Muscle of leg (tissue), 3 donors: ENCODE measurements at regions not wholly inside any gene's neighbourhood (a gene's known extent, or its start where the extent isn't known, plus 50 kb on each side); places are given as distances from the start of the nearest gene placed in this dataset.

ENCODE experiments used
- DNase-seq: peaks from one replicate; pipeline ENCODE4 v3.0.0; 2013
- H3K27ac ChIP-seq: one replicate; pipeline ENCODE4 v1.5.1; 2013; ENCODE audit warnings: mild to moderate bottlenecking, low read length, control low read depth
- H3K27me3 ChIP-seq: one replicate; pipeline ENCODE4 v1.6.1; 2013; ENCODE audit warnings: low read length; ENCODE audit not compliant: control insufficient read depth, insufficient read depth
- H3K36me3 ChIP-seq: one replicate; pipeline ENCODE4 v1.6.1; 2013; ENCODE audit warnings: low read length; ENCODE audit not compliant: control insufficient read depth, insufficient read depth
- H3K4me1 ChIP-seq: one replicate; pipeline ENCODE4 v1.6.1; 2013; ENCODE audit warnings: low read length; ENCODE audit not compliant: control insufficient read depth, insufficient read depth
- H3K4me3 ChIP-seq: one replicate; pipeline ENCODE4 v1.5.1; 2013; ENCODE audit warnings: low read length, control low read depth
- H3K9me3 ChIP-seq: replicated peaks from 2 replicates; pipeline ENCODE4 v1.6.1; 2013; ENCODE audit warnings: low read depth, low read length; ENCODE audit not compliant: control insufficient read depth
- WGBS: methylation state at CpG from one replicate; pipeline ENCODE4 v1.1.5; 2013; ENCODE audit warnings: missing lambda C conversion rate; ENCODE audit not compliant: insufficient coverage; 5-methylcytosine and 5-hydroxymethylcytosine counted together

- DNase-seq = no peak
- H3K4me1 ChIP-seq = peaks cover 2% of the 10 kb centered on the region
- no peaks in the 10 kb centered on the region for H3K36me3 ChIP-seq
- WGBS = 82% methylated on average over 2 of the region's 3 CpGs
- no peak overlapping the region for H3K27ac ChIP-seq
- no peaks in the 10 kb centered on the region for H3K27me3 ChIP-seq
- H3K9me3 ChIP-seq = no peaks in the 10 kb centered on the region
- H3K4me3 ChIP-seq = no peak overlapping the region
Measured at GRCh38 chr6:84344005-84344404, 116.6 kb upstream of the CEP162 start.

GRCh38 chr6:84340422-84340821, 113.0 kb upstream of the CEP162 start:
- Histone ChIP-seq H3K36me3 (no peaks in the 10 kb centered on the region), H3K4me3 (no peak overlapping the region), H3K4me1 (peaks cover 2% of the 10 kb centered on the region), H3K27ac (no peak overlapping the region), H3K9me3 (no peaks in the 10 kb centered on the region), H3K27me3 (no peaks in the 10 kb centered on the region)
- no peak for DNase-seq
- WGBS = 97% methylated on average over 7 of the region's 8 CpGs

- Histone ChIP-seq H3K36me3 (no peaks in the 10 kb centered on the region), H3K4me3 (no peak overlapping the region), H3K27me3 (no peaks in the 10 kb centered on the region), H3K9me3 (no peaks in the 10 kb centered on the region), H3K27ac (no peak overlapping the region), H3K4me1 (no peaks in the 10 kb centered on the region)
- peak; percentile 75 for DNase-seq
- WGBS = 13% methylated on average over 3 of the region's 5 CpGs
Measured at GRCh38 chr6:84333842-84334241, 106.4 kb upstream of the CEP162 start.

- Histone ChIP-seq H3K27ac (no peak overlapping the region), H3K9me3 (no peaks in the 10 kb centered on the region), H3K27me3 (no peaks in the 10 kb centered on the region), H3K36me3 (no peaks in the 10 kb centered on the region), H3K4me3 (no peak overlapping the region), H3K4me1 (no peaks in the 10 kb centered on the region)
- WGBS = no CpG with 5 or more reads among the region's 3 CpGs
- no peak for DNase-seq
Measured at GRCh38 chr6:84332139-84333034, 104.9 kb upstream of the CEP162 start.

- WGBS = no CpG with 5 or more reads among the region's 2 CpGs
- Histone ChIP-seq H3K27ac (no peak overlapping the region), H3K27me3 (no peaks in the 10 kb centered on the region), H3K4me3 (no peak overlapping the region), H3K36me3 (no peaks in the 10 kb centered on the region), H3K9me3 (no peaks in the 10 kb centered on the region), H3K4me1 (no peaks in the 10 kb centered on the region)
- no peak for DNase-seq
Measured at GRCh38 chr6:84330325-84330724, 102.9 kb upstream of the CEP162 start.

- DNase-seq = peak; percentile 94
Measured at GRCh38 chr6:84329516-84329915, 102.1 kb upstream of the CEP162 start.

GRCh38 chr6:84329077-84329476, 101.6 kb upstream of the CEP162 start:
- WGBS = 40% methylated on average over 2 of the region's 3 CpGs
- peak overlapping the region; percentile 53 for H3K27ac ChIP-seq
- no peaks in the 10 kb centered on the region for H3K27me3 ChIP-seq
- H3K4me1 ChIP-seq = no peaks in the 10 kb centered on the region
- H3K9me3 ChIP-seq = no peaks in the 10 kb centered on the region
- no peak overlapping the region for H3K4me3 ChIP-seq
- no peaks in the 10 kb centered on the region for H3K36me3 ChIP-seq
- DNase-seq = no peak

More at GRCh38 chr6:84329516-84329915, 102.1 kb upstream of the CEP162 start:
- Histone ChIP-seq H3K4me1 (no peaks in the 10 kb centered on the region), H3K27me3 (no peaks in the 10 kb centered on the region), H3K9me3 (no peaks in the 10 kb centered on the region), H3K27ac (no peak overlapping the region), H3K4me3 (no peak overlapping the region), H3K36me3 (no peaks in the 10 kb centered on the region)
- no CpG with 5 or more reads among the region's 2 CpGs for WGBS

GRCh38 chr6:84317463-84317862, 90.0 kb upstream of the CEP162 start:
- Histone ChIP-seq H3K27me3 (no peaks in the 10 kb centered on the region), H3K4me3 (no peak overlapping the region), H3K9me3 (no peaks in the 10 kb centered on the region), H3K27ac (no peak overlapping the region), H3K4me1 (no peaks in the 10 kb centered on the region), H3K36me3 (no peaks in the 10 kb centered on the region)
- no peak for DNase-seq
- no CpG with 5 or more reads among the region's 2 CpGs for WGBS

- WGBS = 13% methylated on average over 1 of the region's 1 CpG
- DNase-seq = no peak
- H3K27me3 ChIP-seq = no peaks in the 10 kb centered on the region
- no peaks in the 10 kb centered on the region for H3K36me3 ChIP-seq
- H3K4me1 ChIP-seq = no peaks in the 10 kb centered on the region
- no peak overlapping the region for H3K4me3 ChIP-seq
- H3K27ac ChIP-seq = no peak overlapping the region
- H3K9me3 ChIP-seq = no peaks in the 10 kb centered on the region
Measured at GRCh38 chr6:84314377-84314898, 87.0 kb upstream of the CEP162 start.

- Histone ChIP-seq H3K36me3 (no peaks in the 10 kb centered on the region), H3K4me1 (no peaks in the 10 kb centered on the region), H3K27me3 (no peaks in the 10 kb centered on the region), H3K4me3 (no peak overlapping the region), H3K27ac (no peak overlapping the region), H3K9me3 (no peaks in the 10 kb centered on the region)
- no CpG with 5 or more reads among the region's 2 CpGs for WGBS
- peak; percentile 50 for DNase-seq
Measured at GRCh38 chr6:84309336-84309735, 81.9 kb upstream of the CEP162 start.
